ENCODE measurements at regions not wholly inside any gene's neighbourhood (a gene's known extent, or its start where the extent isn't known, plus 50 kb on each side); places are given as distances from the start of the nearest gene placed in this dataset.

GRCh38 chr5:2460098-2460497 lies 291.4 kb downstream of the IRX2 start:
- Histone ChIP-seq H4K8ac (ENCODE audit: extremely low read depth, insufficient read depth, low read length) (no peak overlapping the region), H3K23ac (ENCODE audit: insufficient read length) (no peak overlapping the region), H3K27ac (ENCODE audit: low read depth, low read length) (no peak overlapping the region), H3K4me2 (ENCODE audit: insufficient read depth in 1 of 2, low read depth in 2 of 2, low read length in 2 of 2) (no peak overlapping the region), H3K4ac (replicated peaks; ENCODE audit: insufficient read length, low read depth, low read length) (no peak overlapping the region), H3K79me2 (ENCODE audit: control insufficient read depth in 1 of 2, insufficient read depth in 2 of 2, low read length in 2 of 2) (no peaks in the 10 kb centered on the region), H2AFZ (ENCODE audit: low read length) (no peak overlapping the region), H3K56ac (replicated peaks; ENCODE audit: insufficient read length, low read depth, low read length) (no peak overlapping the region), H2AK5ac (ENCODE audit: low read depth, low read length) (no peak overlapping the region), H3K18ac (ENCODE audit: extremely low read depth, low read length) (no peak overlapping the region), H4K20me1 (replicated peaks in 1 of 2; ENCODE audit: control insufficient read depth in 1 of 2, insufficient read depth in 2 of 2, low read length in 2 of 2) (peaks cover 0 to 3% of the 10 kb centered on the region in 2 experiments), H2BK5ac (ENCODE audit: low read depth, low read length) (no peak overlapping the region), H3K36me3 (ENCODE audit: control insufficient read depth in 2 of 4, insufficient read depth in 4 of 4, low read length in 3 of 4) (no peaks in the 10 kb centered on the region), H2BK15ac (ENCODE audit: low read length) (no peak overlapping the region), H3K14ac (ENCODE audit: insufficient read length) (no peak overlapping the region), H3K9ac (replicated peaks in 1 of 4; ENCODE audit: extremely low read depth in 1 of 4, low read depth in 3 of 4, low read length in 3 of 4) (no peak overlapping the region), H3K79me1 (ENCODE audit: low read depth, low read length) (no peaks in the 10 kb centered on the region), H2BK120ac (replicated peaks; ENCODE audit: low read depth, low read length) (no peak overlapping the region), H2BK20ac (ENCODE audit: low read length) (no peak overlapping the region), H4K5ac (ENCODE audit: insufficient read length, low read depth, low read length) (no peak overlapping the region), H4K91ac (replicated peaks; ENCODE audit: insufficient read length, low read length) (no peak overlapping the region), H3K4me1 (replicated peaks in 1 of 4; ENCODE audit: control insufficient read depth in 3 of 4, insufficient read depth in 4 of 4, low read length in 3 of 4) (no peaks in the 10 kb centered on the region), H2BK12ac (ENCODE audit: low read depth, low read length) (no peak overlapping the region), H3K23me2 (ENCODE audit: low read depth, low read length) (no peaks in the 10 kb centered on the region), H3K4me3 (ENCODE audit: extremely low read depth in 1 of 4, insufficient read depth in 2 of 4, low read depth in 3 of 4, low read length in 4 of 4) (no peak overlapping the region), H3K9me3 (ENCODE audit: insufficient read depth in 2 of 2, low read depth in 1 of 2, low read length in 1 of 2) (no peaks in the 10 kb centered on the region), H3K27me3 (replicated peaks in 1 of 4; ENCODE audit: control insufficient read depth in 3 of 4, extremely low read depth in 1 of 4, insufficient read depth in 3 of 4, low read length in 3 of 4) (no peaks in the 10 kb centered on the region)
- FAIRE-seq = no peak
- no peak for DNase-seq (ENCODE audit: low read depth in 1 of 2, low spot score in 2 of 2)
- ChIA-PET POLR2A (ENCODE audit: partially characterized antibody) (no interaction called here), CTCF (ENCODE audit: partially characterized antibody) (no interaction called here)
- WGBS, 2 experiments (ENCODE audit: extremely low coverage in 1 of 2, insufficient coverage in 1 of 2, insufficient read length in 1 of 2, insufficient replicate concordance in 2 of 2, low coverage in 1 of 2, low lambda C conversion rate in 2 of 2, missing lambda C conversion rate in 1 of 2) = 87% methylated on average over 3 of the region's 3 CpGs; no CpG with 5 or more reads in 1 of the 2 experiments
- TF ChIP-seq SUZ12 (IDR thresholded peaks at IDR 0.05; ENCODE audit: low read length) = no peak
- no peak for TF ChIP-seq FOSL1 (IDR thresholded peaks at IDR 0.05; ENCODE audit: insufficient read depth, low read depth, low read length)
- TF ChIP-seq CHD1 (IDR thresholded peaks at IDR 0.05; ENCODE audit: low read depth, low read length) = no peak
- no peak for TF ChIP-seq JUN (IDR thresholded peaks at IDR 0.05; ENCODE audit: low read depth, low read length)
- no peak for TF ChIP-seq RXRA (IDR thresholded peaks at IDR 0.05; ENCODE audit: insufficient read depth, low read depth, low read length)
- no peak for TF ChIP-seq NANOG (IDR thresholded peaks at IDR 0.05; ENCODE audit: insufficient read depth, low read depth, low read length, poor library complexity, severe bottlenecking)
- no peak for TF ChIP-seq EGR1 (IDR thresholded peaks at IDR 0.05; ENCODE audit: borderline replicate concordance, low read depth, low read length)
- TF ChIP-seq SP2 (IDR thresholded peaks at IDR 0.05; ENCODE audit: low read length) = no peak

Data from H1 (cell line).